Ishikawa (cell line): ENCODE measurements at regions not wholly inside any gene's neighbourhood (a gene's known extent, or its start where the extent isn't known, plus 50 kb on each side); places are given as distances from the start of the nearest gene placed in this dataset.

ENCODE experiments used
- EP300 ChIP-seq: IDR thresholded peaks from 2 replicates; pipeline ENCODE4 v1.6.1; 2012; ENCODE audit warnings: borderline replicate concordance
- FOXM1 ChIP-seq: IDR thresholded peaks from 2 replicates; pipeline ENCODE4 v1.6.1; 2012; ENCODE audit warnings: low read depth, borderline replicate concordance
- TAF1 ChIP-seq: IDR thresholded peaks from 2 replicates; pipeline ENCODE4 v1.6.1; 2012; ENCODE audit warnings: low read depth, mild to moderate bottlenecking
- TCF12 ChIP-seq: IDR thresholded peaks from 2 replicates; pipeline ENCODE4 v1.6.1; 2012; ENCODE audit warnings: low read depth
- YY1 ChIP-seq: IDR thresholded peaks from 2 replicates; pipeline ENCODE4 v1.6.1; 2012; ENCODE audit warnings: low read depth
- TF ChIP-seq, protein P1 (sequence below): IDR thresholded peaks from 2 replicates; pipeline ENCODE4 v1.6.1; 2012; ENCODE audit warnings: low read depth, mild to moderate bottlenecking
- TF ChIP-seq, protein P2 (sequence below): IDR thresholded peaks from 2 replicates; pipeline ENCODE4 v1.6.1; 2012

DNA sequence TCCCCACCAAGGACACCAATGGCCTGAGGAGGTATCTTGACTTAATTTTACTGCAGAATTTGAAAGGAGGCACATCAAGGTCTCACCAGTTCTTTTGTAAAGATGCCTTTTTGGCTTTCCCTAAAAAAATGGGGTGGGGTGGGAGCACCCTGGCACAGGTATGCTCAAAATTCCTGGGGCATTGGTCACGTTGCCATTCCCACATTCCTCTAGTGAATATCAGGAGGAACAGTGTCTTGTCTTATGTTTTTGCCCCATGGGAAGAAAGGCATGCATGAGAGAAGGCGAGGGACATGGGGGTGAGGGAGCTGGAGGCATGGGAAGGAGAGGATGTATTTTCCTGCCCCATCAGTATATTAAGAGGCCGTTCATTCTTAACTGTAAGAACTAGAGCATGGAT, 275.3 kb downstream of the CMPK2 start:
- TF ChIP-seq YY1, result no peak
- no peak for TF ChIP-seq FOXM1
- TF ChIP-seq, protein P1, sequence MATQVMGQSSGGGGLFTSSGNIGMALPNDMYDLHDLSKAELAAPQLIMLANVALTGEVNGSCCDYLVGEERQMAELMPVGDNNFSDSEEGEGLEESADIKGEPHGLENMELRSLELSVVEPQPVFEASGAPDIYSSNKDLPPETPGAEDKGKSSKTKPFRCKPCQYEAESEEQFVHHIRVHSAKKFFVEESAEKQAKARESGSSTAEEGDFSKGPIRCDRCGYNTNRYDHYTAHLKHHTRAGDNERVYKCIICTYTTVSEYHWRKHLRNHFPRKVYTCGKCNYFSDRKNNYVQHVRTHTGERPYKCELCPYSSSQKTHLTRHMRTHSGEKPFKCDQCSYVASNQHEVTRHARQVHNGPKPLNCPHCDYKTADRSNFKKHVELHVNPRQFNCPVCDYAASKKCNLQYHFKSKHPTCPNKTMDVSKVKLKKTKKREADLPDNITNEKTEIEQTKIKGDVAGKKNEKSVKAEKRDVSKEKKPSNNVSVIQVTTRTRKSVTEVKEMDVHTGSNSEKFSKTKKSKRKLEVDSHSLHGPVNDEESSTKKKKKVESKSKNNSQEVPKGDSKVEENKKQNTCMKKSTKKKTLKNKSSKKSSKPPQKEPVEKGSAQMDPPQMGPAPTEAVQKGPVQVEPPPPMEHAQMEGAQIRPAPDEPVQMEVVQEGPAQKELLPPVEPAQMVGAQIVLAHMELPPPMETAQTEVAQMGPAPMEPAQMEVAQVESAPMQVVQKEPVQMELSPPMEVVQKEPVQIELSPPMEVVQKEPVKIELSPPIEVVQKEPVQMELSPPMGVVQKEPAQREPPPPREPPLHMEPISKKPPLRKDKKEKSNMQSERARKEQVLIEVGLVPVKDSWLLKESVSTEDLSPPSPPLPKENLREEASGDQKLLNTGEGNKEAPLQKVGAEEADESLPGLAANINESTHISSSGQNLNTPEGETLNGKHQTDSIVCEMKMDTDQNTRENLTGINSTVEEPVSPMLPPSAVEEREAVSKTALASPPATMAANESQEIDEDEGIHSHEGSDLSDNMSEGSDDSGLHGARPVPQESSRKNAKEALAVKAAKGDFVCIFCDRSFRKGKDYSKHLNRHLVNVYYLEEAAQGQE, result no peak
- no peak for TF ChIP-seq TAF1
- no peak for TF ChIP-seq EP300
- TF ChIP-seq TCF12, result no peak
- TF ChIP-seq, protein P2, sequence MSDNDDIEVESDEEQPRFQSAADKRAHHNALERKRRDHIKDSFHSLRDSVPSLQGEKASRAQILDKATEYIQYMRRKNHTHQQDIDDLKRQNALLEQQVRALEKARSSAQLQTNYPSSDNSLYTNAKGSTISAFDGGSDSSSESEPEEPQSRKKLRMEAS, result no peak
